ENCODE measurements at regions not wholly inside any gene's neighbourhood (a gene's known extent, or its start where the extent isn't known, plus 50 kb on each side); places are given as distances from the start of the nearest gene placed in this dataset.

GRCh38 chr1:219416598-219417238 is 196.2 kb downstream of the ZC3H11B start:
- TF ChIP-seq CTCF (conservative IDR thresholded peaks at IDR 0.05; ENCODE audit: low read depth, low read length) = peak; percentile 77
- no peak overlapping the region for H3K4me3 ChIP-seq (IDR thresholded peaks at IDR 0.05; ENCODE audit: insufficient read depth, low read depth, low read length)
- no peaks in the 10 kb centered on the region for H4K20me1 ChIP-seq (ENCODE audit: insufficient read depth)
- H3K79me2 ChIP-seq (ENCODE audit: insufficient read depth, low read depth) = no peaks in the 10 kb centered on the region
- no peak overlapping the region for H3K4me2 ChIP-seq
- H3K36me3 ChIP-seq (ENCODE audit: insufficient read depth) = no peaks in the 10 kb centered on the region
- no peaks in the 10 kb centered on the region for H3K4me1 ChIP-seq (ENCODE audit: low read depth, poor library complexity, severe bottlenecking)
- no peaks in the 10 kb centered on the region for H3K27me3 ChIP-seq (ENCODE audit: insufficient read depth, low read depth)
- H2AFZ ChIP-seq (ENCODE audit: low read depth) = no peak overlapping the region
- no peak overlapping the region for H3K9ac ChIP-seq
- H3K27ac ChIP-seq = no peak overlapping the region

GRCh38 chr1:219415915-219416314 is 197.0 kb downstream of the ZC3H11B start:
- TF ChIP-seq CTCF (conservative IDR thresholded peaks at IDR 0.05; ENCODE audit: low read depth, low read length) = no peak

GRCh38 chr1:219415433-219415832 is 197.5 kb downstream of the ZC3H11B start:
- no peaks in the 10 kb centered on the region for H3K79me2 ChIP-seq (ENCODE audit: insufficient read depth, low read depth)
- no peak overlapping the region for H3K4me2 ChIP-seq
- H3K4me3 ChIP-seq (IDR thresholded peaks at IDR 0.05; ENCODE audit: insufficient read depth, low read depth, low read length) = no peak overlapping the region
- no peaks in the 10 kb centered on the region for H4K20me1 ChIP-seq (ENCODE audit: insufficient read depth)
- no peak for TF ChIP-seq CTCF (conservative IDR thresholded peaks at IDR 0.05; ENCODE audit: low read depth, low read length)
- H3K9ac ChIP-seq = no peak overlapping the region
- no peaks in the 10 kb centered on the region for H3K4me1 ChIP-seq (ENCODE audit: low read depth, poor library complexity, severe bottlenecking)
- no peaks in the 10 kb centered on the region for H3K36me3 ChIP-seq (ENCODE audit: insufficient read depth)
- no peaks in the 10 kb centered on the region for H3K27me3 ChIP-seq (ENCODE audit: insufficient read depth, low read depth)
- no peak overlapping the region for H3K27ac ChIP-seq
- H2AFZ ChIP-seq (ENCODE audit: low read depth) = no peak overlapping the region

More at GRCh38 chr1:219415915-219416314, 197.0 kb downstream of the ZC3H11B start:
- Histone ChIP-seq H3K4me2 (no peak overlapping the region), H3K4me1 (ENCODE audit: low read depth, poor library complexity, severe bottlenecking) (no peaks in the 10 kb centered on the region), H3K27me3 (ENCODE audit: insufficient read depth, low read depth) (no peaks in the 10 kb centered on the region), H2AFZ (ENCODE audit: low read depth) (no peak overlapping the region), H3K4me3 (IDR thresholded peaks at IDR 0.05; ENCODE audit: insufficient read depth, low read depth, low read length) (no peak overlapping the region), H3K79me2 (ENCODE audit: insufficient read depth, low read depth) (no peaks in the 10 kb centered on the region), H4K20me1 (ENCODE audit: insufficient read depth) (no peaks in the 10 kb centered on the region), H3K36me3 (ENCODE audit: insufficient read depth) (no peaks in the 10 kb centered on the region), H3K9ac (no peak overlapping the region), H3K27ac (no peak overlapping the region)

GRCh38 chr1:219414250-219414649 is 198.7 kb downstream of the ZC3H11B start:
- Histone ChIP-seq H3K79me2 (ENCODE audit: insufficient read depth, low read depth) (no peaks in the 10 kb centered on the region), H3K4me2 (no peak overlapping the region), H3K4me1 (ENCODE audit: low read depth, poor library complexity, severe bottlenecking) (no peaks in the 10 kb centered on the region), H3K27ac (no peak overlapping the region), H4K20me1 (ENCODE audit: insufficient read depth) (no peaks in the 10 kb centered on the region), H3K9ac (no peak overlapping the region), H3K27me3 (ENCODE audit: insufficient read depth, low read depth) (no peaks in the 10 kb centered on the region), H3K36me3 (ENCODE audit: insufficient read depth) (no peaks in the 10 kb centered on the region), H3K4me3 (IDR thresholded peaks at IDR 0.05; ENCODE audit: insufficient read depth, low read depth, low read length) (no peak overlapping the region), H2AFZ (ENCODE audit: low read depth) (no peak overlapping the region)
- no peak for TF ChIP-seq CTCF (conservative IDR thresholded peaks at IDR 0.05; ENCODE audit: low read depth, low read length)

Measured in KMS-11 (cell line).